ENCODE measurements at regions not wholly inside any gene's neighbourhood (a gene's known extent, or its start where the extent isn't known, plus 50 kb on each side); places are given as distances from the start of the nearest gene placed in this dataset.
"Not testable (repeated sequence)": the region's sequence is repeated elsewhere in the genome, so short reads cannot be mapped to it uniquely, and the experiment has no call there.

DNA sequence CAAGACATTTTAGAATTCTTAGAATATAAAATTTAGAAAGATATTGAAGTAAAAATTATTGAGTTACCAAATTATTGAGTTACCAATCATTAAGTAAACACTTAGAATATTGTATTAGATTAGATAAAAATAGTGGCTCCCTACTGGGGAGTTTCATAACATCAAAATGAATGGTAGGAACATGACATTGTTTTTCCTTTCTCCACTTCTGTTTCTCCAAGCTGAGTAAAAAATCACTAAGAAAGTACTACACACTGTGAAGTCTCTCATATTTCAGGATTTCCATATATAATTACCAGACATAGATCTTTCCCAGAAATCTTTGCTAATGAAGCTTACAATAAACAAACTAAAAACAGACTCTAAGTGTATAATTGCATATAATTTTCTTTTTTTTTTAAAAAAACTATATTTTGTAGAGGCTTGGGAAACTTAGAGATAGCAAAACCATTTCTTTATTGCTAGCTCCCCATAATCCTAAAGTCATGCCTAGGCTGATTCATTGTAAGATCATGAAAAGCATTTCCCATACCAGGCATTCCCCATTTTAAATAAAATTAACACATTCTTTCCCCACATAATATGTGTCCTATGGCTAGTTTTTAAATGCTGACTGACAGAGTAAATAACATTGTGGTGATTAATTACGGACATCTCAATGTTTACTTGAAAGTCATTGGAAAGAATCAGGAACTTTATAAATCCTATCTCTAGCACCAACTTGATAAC lies 1408.7 kb upstream of the GOT2 start:
- DNase-seq (ENCODE audit: low spot score) = peak; percentile 54

DNA sequence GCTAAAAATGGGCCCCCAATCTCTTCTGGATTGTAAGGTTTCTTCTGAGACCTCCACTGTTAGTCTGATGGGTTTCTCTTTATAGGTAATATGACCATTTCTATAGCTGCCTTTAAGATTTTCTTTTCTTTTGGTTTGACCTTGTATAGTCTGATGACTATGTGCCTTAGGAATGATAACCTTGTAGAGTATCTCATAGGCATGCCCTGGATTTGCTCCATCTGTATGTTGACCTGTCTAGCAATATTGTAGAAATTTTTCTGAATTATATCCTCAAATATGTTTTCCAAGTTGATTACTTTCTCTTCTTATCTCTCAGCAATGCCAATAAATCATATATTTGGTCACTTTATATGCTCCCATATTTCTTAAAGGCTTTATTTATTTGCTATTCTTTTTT lies 1403.8 kb upstream of the GOT2 start:
- peak; percentile 26 for DNase-seq (ENCODE audit: low spot score)

DNA sequence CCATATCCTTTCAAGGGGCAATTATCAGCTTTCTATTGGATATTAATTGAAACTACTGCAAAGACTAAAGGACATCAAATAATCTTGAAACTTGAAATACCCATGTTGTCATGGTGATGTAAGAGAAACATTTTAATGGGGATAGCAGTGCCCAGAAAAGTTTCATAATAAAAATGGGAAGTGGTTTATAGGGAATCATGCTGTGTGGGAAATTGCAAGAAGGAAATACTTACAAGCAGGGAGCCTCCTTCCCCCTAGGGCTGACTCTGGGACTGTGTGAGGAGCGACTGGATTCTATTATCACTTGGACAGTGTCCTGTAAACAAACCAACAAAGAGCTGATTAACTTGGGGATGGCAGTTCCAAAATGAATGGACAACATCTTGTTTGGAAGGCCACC lies 1393.1 kb upstream of the GOT2 start:
- no peak for DNase-seq (ENCODE audit: low spot score)

DNA sequence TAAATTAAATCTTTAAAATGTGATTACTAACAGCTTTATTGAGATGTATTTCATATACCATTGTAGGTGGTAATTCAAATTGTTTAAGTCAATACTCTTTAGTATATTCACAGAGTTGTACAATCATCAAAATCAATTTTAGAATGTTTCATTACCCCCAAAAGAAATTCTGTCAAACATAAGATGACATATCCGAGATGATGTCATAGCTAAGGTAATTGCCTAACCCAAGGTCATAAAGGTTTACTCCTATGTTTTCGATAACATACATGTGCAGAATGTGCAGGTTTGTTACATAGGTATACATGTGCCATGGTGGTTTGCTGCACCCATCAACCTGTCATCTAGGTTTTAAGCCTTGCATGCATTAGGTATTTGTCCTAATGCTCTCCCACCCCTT lies 1392.0 kb upstream of the GOT2 start:
- DNase-seq (ENCODE audit: low spot score) = not testable (repeated sequence)

DNA sequence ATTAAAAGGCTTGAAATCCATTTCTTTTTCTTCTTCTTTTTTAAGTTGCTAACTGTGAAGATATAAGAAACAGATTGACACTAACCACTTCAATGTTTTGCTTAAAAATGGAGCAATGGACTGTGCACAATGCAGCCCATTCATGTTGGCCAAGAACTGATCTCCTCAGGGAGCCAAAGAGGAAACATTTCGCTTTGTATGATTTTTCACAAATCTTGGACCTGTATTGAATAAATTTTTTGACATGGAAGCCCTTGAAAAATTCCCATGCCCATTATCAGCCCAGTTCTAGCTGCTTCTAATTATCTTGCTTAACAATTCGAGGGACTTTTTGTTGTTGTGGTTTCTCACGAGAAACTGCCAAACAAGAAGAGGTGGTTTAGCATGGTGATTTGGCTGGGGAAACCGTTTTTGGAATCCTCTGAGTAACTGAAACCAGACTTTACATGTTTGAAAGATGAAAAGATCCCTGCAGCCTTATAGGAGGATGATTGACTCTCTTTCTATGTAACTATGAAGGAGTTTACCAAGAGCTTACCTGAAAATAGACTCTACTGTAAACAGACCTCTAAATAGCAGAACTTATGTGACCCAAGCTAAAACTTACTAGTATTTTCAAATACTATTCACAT lies 1389.4 kb upstream of the GOT2 start:
- no peak for DNase-seq (ENCODE audit: low spot score)

DNA sequence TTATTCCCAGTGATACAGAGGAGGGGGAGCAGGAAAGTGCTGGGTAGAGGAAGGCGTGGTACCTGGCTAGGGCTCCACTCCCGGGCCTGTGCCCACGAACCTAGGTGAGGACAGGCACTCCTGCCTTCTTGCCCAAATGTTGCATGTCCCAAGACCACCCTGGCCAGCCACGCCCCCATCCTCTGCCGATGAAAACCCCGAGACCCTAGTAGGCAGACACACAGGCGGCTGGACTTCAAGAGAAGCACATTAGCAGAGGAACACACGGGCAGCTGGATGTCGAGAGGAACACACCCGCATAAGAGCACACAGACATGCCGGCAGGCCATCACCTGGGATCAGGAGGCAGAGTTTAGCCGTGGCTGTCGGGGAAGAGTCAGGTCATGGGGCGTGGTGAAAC lies 1386.5 kb upstream of the GOT2 start:
- no peak for DNase-seq (ENCODE audit: low spot score)

DNA sequence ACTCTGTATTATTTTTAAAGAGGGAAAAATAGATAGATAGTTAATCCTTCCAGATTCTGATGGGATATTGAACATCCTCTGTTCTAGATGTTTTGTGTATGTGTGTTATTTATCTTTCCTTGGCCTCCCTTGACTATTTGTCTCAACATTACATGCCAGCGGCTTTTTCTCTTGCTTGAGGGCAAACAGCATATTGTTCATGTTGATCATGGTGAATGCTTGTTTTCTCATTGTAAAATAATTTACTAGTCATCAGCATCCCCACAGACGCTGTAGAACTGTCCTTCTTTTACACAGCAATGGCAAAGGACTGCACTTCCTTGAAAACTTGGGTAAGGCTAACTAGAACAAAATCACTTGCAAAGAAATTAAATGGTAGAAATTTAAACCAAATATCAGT lies 1376.4 kb upstream of the GOT2 start:
- no peak for DNase-seq (ENCODE audit: low spot score)

DNA sequence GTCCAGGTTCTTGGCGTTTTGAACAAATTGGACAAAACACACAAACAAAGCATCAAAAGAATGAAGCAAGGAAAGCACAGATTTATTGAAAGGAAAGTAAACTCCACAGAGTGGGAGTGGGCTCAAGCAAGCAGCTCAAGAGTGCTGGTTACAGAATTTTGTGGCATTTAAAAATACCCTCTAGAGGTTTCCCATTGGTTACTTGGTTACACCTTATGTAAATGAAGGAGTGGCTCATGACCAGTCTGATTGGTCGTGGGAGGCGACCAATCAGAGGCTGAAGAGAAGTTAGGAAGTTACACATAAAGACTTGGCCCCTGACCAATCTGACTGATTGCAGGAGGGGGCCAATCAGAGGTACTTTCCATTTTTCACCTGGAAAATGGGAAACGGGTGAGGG lies 1373.8 kb upstream of the GOT2 start:
- DNase-seq (ENCODE audit: low spot score) = peak; percentile 67

DNA sequence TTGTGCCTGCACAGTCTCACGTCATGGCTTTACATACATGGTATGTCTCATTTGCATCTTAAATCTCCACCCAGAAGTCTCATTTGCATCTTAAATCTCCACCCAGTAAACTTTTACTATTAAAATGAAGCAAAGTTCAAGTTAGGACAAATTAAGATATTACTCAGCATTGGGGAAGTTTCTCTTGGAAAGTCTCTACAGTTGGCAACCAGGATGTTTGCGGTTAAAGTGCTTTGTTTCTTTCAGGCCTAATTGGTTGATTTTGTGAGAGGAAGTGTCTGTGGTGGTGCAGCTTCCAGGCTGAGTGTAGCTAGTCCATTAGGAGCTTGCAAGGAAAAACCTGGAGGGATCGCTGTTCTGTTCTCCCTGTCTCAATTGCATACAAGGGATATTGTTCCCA lies 1373.3 kb upstream of the GOT2 start:
- DNase-seq (ENCODE audit: low spot score) = peak; percentile 90

DNA sequence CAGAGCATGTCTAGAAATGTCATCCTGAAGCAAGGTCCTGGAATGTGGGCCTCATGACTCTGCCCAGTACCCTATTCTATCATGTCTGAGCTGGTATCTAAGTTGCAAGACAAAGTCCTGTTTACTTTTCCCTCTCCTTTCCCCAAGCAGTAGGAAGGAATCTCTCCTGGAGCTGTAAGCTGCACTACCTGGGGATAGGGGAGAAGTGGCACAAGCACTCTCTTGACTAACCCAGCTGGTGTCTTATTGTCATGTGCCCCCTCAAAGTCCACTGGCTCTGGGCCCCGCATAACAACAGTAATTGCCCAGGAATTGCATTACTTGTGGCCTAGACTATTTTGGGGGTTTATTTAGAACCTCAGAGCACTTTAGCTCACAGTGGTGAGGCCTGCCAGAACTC lies 1366.3 kb upstream of the GOT2 start:
- no peak for DNase-seq (ENCODE audit: low spot score)

DNA sequence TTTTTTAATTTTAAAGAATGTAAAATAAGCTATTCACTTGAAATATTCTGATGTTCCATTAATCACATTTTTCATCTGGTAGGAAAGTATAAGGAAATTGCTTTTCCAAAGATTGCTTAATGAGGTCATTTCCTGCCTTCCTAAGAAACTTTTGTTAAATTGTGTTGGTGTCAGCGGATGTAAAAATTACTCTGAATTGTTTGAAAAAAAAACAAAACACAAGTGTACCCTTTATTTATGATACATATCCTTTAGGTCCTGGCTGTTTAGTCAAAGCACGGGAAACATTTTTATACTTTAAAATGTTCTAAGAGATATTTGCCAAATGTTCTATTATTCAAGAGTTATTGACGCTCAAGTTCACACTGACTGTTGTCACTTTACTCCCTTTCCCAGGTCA lies 1357.4 kb upstream of the GOT2 start:
- no peak for DNase-seq (ENCODE audit: low spot score)

DNA sequence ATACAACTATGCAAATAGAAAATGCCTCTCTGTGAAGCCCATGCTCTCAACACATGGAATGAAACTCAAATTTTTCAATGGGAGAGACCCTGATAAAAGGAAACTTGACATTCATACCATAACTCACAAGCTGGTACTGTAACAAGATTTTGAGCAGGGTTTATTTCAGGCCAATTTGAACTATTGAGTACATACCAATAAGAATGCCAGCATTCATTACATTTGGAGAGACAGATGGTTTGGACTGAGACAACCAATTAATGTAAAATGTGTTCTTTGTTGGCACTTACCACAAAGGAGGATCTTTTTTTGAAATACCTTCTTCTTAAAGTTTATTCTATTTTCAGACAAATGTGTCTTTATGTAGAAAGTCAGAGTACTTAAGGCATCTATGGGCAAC lies 1357.0 kb upstream of the GOT2 start:
- no peak for DNase-seq (ENCODE audit: low spot score)

DNA sequence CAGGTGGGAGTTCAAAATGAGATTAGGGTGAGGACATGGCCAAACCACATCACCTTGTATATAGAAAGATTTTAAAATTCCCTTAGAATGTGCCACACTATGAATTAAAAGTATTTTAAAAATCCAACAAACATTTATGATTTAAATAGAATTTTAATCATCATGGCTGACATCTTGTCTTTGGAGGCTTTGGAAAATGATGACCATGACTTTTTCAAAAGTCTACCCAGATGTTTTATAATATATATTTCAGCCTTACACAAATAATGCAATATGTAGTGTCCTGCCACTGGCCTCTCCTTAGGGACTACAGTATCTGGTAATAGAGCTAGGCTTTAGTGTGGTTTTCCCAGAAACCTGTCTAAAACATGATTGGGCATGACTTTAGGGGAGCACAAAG lies 1353.4 kb upstream of the GOT2 start:
- no peak for DNase-seq (ENCODE audit: low spot score)

DNA sequence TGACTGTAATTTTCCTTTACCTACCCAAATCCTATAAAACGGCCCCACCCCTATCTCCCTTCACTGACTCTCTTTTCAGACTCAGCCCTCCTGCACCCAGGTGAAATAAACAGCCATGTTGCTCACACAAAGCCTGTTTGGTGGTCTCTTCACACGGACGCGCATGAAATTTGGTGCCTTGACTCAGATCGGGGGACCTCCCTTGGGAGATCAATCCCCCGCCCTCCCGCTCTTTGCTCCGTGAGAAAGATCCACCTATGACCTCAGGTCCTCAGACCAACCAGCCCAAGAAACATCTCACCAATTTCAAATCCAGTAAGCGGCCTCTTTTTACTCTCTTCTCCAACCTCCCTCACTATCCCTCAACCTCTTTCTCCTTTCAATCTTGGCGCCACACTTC lies 1344.7 kb upstream of the GOT2 start:
- DNase-seq (ENCODE audit: low spot score) = not testable (repeated sequence)

DNA sequence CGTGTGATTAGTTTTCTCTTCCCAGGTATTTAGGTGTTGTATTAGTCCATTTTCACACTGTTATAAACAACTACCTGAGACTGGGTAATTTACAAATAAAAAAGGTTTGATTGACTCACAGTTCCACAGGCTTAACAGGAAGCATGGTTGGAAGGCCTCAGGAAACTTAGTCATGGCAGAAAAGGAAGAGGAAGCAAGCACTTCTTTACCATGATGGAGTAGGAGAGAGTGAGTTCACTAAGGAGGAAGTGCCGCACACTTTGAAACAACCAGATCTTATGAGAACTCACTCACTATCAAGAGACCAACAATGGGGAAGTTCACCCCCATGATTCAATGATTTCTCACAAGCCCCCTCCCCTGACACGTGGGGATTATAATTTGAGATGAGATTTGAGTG lies 1343.7 kb upstream of the GOT2 start:
- DNase-seq (ENCODE audit: low spot score) = no peak

DNA sequence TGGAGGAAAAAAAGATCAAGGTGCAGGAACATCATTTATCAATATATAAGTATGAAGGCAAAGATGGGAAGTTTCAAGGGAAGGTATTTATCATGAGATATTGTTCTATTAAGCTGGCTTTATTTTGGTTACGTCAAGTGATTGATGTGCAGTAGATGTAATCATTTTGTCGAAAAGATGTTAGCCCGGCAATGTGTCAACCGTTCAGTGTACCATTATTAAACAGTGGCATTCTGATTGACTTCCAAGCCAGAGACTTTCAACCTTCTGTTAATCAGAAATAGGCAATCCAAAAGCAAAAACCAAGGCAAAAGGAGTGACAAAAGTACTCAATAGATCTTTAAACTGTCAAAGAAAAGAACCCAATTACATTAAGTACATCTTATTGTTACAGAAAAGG lies 1340.3 kb upstream of the GOT2 start:
- DNase-seq (ENCODE audit: low spot score) = no peak

DNA sequence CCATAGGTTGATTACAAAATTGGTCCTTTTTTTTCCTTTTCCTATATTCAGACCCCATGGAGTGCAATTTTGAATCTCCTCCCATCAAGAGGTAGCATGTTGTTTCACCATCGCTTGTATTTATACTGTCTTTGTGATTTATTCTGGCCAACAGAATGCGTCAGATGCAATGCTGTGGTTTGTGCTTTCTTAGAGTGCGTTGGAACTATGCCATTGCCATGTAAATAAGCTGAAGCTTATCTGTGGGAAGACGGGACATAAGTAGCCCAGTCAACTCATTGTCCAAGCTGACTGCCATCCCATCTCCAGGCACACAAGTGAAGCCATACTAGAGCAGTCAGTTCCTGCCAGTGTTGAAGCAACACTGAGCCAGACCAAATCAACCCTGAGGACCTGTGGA lies 1339.3 kb upstream of the GOT2 start:
- DNase-seq (ENCODE audit: low spot score) = peak; percentile 49

DNA sequence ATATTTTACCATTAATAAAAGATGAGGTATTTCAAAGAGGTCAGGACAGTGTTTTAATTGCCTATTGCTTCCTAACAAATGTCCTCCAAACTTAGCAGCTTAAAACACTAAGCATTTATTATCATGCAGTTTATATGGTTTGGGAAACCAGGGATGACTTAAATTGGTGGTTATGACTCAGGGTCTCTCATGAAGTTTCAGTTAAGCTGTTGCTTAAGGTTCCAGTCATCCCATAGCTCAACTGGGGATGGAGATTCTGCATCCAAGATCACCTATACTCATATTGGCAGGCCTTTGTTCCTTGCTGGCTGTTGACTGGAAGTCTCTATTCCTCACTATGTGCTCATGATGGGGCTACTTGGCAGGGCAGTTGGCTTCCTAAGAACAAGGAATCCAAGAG lies 1329.9 kb upstream of the GOT2 start:
- no peak for DNase-seq (ENCODE audit: low spot score)

DNA sequence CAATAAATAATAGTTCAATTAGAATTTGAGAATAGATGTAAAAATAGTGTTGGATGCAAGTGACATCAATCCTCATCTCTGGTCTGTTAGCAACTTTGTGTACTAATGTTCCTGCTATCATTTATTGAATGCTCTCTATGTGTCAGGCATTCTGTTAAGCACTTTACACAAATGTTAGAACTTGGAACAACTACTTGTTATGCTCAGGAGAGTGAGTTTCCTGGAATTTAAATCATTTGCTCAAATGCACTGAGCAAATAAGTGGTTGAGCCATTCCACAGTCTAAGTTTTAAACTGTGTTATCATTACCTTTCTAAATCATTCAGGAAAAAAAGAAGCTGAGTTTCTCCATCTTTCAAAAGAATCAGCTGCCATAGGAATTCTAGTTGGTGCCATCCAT lies 1327.3 kb upstream of the GOT2 start:
- no peak for DNase-seq (ENCODE audit: low spot score)

DNA sequence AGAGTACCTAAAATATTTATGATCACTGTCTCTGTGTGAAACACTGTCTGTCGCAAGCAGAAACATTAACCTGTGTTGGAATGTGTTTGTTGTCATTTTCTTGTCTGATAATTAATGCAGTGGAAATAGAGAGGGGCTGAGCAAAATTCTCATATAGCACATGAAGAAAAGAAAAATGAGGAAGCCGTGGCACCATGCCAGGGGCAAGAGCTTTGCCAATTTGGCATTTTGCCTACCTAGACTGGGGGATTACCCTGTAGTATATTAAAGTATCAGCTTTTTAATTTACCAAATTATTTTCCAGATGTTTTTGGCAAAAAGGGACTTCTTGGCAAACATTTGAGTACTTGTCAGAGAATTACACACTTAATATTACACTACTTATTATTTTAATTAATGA lies 1326.6 kb upstream of the GOT2 start:
- DNase-seq (ENCODE audit: low spot score) = no peak

DNA sequence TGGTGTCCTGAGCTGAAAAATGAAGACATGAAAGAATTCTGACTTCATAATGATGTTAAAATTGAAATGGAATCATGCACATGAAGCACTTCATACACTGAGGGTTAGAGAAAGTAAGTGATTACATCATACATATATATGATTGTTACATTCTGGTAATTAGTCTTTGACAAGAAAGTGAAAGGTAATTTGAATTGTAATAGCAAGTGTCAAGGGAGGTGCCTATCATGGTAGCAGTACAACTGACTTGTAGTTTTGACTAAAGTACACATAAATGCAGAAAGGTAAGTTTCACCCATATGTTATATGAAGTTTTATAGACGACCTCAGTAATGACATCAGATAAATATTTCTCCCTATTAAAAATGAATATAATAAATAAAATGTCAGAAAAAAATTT lies 1325.0 kb upstream of the GOT2 start:
- DNase-seq (ENCODE audit: low spot score) = no peak

DNA sequence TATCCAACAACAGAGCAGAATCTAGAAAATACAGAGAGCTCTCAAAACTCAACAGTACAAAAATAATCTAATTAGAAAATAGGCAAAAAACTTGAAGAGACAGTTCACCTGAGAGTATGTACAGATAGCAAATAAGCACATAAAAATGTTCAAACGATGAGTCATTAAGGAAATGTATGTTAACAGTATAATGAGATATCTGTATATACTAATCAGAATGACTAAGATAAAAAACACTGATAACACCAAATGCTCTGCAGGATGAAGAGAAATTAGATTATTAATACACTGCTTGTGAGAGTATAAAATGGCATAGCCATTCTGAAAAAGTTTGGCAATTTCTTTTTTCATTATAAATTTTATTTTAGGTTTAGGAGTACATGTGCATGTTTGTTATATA lies 1307.6 kb upstream of the GOT2 start:
- no peak for DNase-seq (ENCODE audit: low spot score)

DNA sequence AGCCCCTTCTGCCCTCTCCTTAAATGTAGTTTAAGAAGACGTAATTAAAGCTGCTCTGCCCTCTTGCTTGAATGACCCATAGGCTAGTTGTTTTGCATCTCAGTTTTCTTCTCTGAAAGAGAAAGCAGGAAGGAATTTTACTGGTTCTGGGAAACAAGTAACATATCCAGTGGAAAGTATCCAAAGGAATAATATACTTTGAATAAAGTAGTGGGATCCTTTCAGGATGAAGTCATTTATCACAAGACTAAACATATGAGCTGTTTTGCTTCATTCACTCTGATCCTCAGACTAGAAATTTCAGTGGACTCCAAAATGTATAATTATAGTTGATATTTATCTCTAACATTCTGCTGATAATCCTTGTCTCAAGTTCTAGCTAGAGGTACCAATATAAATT lies 1297.6 kb upstream of the GOT2 start:
- DNase-seq (ENCODE audit: low spot score) = peak; percentile 7

DNA sequence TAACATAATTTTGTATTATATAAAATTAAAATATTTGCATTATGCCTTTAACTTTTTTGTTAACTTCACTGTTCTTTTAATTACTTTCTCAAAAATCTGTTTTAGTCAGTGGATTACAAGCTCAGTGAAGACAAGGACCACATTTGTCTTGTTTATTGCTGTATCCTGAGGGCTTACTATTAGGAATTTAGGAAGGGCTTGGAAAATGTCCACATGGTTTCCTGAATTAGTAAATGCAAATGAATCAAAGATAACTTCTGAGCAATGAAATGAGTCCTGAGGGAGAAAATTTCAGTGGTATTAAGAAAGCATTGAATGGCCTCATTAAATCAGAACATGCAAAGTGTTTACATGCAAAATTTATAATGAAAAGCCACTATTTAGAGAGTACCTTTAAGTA lies 1293.2 kb upstream of the GOT2 start:
- no peak for DNase-seq (ENCODE audit: low spot score)

All from A172 (cell line).